GM21390 (cell line): ENCODE measurements at regions not wholly inside any gene's neighbourhood (a gene's known extent, or its start where the extent isn't known, plus 50 kb on each side); places are given as distances from the start of the nearest gene placed in this dataset.
"Not testable (repeated sequence)": the region's sequence is repeated elsewhere in the genome, so short reads cannot be mapped to it uniquely, and the experiment has no call there.

ENCODE experiments used
- ATAC-seq: cut with Tn5 transposase; IDR thresholded peaks from one replicate; pipeline ENCODE4 v1.9.1; 2021; ENCODE audit not compliant: unreplicated experiment

DNA sequence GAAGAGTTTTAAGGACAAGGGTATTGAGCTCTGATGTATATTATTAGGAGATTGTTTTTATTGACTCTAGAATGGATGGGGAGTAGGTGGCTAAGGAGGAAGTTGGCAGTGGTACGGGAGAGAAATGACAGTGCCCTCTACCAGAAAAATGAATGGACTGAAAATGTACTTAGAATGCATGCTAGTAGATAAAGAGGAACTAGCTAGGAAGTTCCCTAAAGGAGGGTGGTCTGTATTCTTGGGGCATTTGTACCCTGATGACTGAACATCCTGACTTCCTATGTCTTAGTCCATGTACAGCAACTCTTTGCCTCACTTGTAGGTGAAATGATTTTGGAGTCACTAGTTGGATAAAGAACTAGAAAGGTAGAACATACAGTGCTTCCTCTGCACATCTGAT, 581.5 kb upstream of the RBFOX1 start:
- ATAC-seq = no peak

DNA sequence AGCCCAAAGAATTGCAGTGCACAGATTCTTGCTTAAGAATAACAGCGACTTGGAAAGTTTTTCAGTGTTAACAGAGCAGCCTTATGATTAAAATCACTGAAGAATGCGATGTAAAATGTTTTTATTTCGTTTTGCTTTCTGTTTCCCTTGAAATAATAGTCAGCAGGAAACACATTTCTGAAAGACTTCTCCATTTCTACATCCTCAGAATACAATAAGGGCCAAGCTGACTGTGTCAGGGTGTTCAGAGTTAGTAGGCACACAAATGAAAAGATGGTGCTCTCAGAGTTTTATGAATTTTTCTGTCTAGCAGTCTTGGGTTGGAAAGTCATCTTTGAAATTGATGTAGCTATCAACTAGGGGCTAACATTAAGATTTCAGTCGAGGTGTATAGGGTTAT, 582.9 kb upstream of the RBFOX1 start:
- no peak for ATAC-seq

DNA sequence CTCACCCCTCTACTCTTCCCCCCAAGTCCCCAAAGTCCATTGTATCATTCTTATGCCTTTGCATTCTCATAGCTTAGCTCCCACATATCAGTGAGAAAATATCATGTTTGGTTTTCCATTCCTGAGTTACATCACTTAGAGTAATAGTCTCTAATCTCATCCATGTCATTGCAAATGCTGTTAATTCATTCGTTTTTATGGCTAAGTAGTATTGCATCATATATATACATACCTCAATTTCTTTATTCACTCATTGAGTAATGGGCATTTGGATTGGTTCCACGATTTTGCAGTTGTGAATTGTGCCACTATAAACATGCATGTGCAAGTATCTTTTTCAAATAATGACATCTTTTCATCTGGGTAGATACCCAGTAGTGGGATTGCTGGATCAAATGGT, 596.3 kb upstream of the RBFOX1 start:
- not testable (repeated sequence) for ATAC-seq

DNA sequence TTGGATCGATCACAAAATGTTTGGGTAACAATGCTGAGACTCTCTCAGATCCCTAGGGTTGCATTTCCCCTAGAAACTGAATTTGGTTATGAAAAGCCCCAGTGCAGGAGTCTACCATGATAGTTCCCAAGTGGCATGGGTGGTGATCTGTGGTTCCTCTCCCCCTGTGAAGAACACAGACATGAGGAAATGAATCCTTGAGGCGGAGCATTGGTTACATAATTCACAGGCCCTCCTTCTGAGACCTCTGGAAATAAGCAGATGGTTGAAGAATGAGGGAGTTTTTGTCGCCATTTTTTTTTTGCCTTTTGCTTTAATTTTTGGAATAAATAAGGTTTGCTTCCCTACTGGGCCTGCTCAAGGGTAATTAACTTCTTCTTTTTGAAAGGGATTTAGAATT, 597.0 kb upstream of the RBFOX1 start:
- ATAC-seq = no peak

DNA sequence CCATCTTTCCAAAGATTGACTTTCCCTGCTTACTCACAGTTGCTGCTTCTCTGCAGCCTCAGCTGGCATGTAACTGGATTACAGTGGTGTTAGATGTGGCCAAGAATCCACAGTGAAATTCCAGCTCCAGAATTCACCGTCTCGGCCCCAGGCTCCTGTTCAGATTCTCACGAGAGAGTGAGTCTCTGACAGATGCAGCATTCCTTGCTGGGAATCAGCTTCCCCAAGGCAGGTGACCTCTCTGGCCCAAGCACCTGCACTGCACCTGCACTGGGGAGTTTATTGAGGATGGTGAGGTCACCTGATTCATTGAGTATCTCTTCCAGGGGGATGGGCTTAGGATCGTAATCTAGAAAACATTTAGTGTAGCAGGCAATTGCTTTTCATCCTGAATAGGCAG, 600.5 kb upstream of the RBFOX1 start:
- ATAC-seq = no peak

DNA sequence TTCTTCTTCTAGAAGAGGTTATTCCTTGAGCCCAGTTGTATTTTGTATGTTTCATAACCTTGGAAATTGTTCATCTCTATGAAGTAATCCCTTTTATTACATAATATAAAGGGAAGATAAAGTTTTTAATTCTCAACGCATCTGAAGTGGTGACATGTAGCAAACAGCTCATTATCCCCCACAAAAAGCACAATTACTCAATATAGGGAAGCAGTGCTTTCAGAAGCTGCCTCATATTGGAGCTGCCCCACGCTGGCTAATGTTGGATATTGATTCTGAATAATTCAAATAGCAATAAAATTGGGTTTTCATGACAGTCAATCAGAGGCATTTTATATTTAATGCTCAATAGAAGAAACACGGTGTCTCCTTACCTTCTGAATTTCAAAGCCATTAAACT, 604.3 kb upstream of the RBFOX1 start:
- no peak for ATAC-seq

DNA sequence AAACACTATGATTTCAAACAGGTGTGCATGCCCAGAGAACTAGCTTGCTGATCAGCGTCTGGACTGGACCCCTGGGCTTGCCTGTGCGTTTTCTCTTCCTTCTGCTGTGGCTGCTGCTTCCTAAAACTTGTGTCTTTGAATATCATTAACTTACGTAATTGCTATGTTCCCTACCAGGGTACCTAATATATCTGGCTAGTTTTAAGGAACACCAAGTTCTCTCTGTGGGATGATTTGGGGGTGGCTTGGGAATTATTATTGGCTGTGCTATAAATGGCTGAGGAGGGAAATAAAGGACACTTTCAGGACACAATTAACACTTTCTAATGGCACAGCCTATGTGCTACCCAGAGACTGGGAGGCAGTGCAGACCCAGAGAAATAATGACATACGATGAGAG, 606.0 kb upstream of the RBFOX1 start:
- ATAC-seq = no peak

DNA sequence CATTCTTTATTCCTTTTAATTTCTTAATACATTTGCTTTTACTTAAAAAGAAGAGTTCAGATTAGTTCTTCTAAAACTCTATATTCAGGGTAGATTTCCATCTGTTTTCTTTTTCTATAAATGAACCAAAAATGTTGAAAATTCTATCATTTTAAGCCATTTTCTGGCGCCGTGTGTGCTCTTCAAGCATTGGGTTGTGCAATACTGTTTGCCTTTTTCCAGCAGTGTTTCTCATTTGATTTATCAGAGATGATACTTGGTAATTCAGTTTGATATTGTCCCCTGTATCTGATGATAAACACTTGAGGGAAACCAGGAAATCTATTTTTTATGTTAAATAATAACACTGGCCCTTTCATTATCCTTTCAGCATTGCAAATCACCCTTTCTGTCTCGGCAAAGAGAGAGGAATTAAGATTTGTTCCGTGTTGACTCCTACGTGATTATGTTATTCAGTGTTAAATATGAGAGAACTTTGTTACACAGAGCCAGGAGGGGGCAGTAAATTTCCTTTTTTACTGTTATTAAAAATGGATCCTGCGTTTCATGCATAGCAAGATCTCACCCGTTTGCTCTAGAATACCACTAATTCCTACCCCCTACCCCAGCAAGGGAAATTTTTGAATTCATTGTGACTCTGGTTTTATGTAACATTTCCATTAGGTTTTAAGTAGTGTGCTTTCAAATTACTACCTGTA, 606.9 kb upstream of the RBFOX1 start:
- no peak for ATAC-seq

DNA sequence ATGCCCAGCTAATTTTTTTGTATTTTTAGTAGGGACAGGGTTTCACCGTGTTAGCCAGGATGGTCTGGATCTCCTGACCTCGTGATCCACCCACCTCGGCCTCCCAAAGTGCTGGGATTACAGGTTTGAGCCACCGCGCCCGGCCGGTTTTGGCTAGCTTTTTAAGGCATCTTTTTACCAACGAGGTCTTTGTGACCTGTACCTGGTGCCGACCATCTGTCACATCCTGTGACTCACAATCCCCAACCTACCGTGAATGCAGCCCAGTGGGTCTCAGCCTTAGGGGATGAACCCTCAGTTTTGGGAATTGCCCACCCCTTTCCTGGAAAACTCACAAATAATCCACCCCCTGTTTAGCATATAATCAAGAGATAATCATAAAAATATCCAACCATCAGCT, 607.4 kb upstream of the RBFOX1 start:
- not testable (repeated sequence) for ATAC-seq

DNA sequence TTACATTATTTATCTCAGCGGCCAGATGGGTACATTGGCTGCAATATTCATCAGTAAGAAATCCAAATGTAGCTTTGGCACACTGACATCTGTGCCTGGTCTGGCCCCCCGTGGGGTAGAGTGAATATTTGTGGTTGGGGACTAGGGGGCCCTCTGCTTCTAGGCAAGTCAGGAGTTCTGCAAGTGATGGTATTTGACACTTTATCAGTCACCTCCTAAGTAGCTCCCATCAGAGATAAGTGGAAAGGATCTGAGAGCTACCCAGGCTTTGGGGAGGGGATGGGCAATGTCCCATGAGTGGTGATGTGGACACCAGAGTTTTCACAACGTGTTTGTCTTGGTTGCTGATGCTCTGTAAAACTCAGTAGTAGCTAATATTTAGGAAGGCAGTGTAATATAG, 609.9 kb upstream of the RBFOX1 start:
- ATAC-seq = no peak

DNA sequence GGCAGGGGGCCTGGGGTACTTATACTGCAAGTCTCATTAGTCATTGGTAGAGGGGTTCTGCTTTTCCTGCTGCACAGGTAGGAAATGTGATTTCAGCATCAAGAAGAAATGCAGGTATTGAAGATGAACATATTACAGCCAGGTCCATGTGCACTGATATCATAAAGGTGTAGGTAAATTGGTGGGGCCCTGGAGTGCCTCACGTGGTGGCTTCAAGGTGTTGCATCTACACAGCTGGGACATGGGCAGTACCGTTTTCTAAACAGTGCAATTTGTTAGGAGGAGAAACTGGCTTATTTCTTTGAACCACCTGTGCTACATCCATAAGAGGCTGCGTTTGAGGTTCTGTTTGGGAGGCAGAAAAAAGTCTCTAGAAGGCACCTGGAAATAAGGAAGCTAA, 618.1 kb upstream of the RBFOX1 start:
- no peak for ATAC-seq

DNA sequence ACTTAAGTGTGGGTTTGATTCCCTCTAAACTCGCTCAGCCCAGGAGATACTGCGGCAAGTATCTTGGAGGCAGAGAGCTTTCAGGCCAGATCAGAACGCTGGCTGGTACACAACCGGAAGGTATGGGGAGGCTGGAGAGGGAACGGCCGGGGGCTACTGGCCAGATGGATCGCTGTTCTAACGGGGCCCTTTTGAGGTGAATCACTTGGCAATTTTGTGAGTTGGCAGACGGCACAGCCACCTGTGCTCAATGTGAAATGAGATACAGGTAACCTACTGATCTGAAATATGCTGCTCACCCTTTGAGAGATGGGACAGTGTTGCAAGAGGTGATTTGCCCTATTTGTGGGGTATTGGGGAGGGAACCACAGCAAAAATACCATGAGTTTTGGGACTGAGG, 622.9 kb upstream of the RBFOX1 start:
- no peak for ATAC-seq

DNA sequence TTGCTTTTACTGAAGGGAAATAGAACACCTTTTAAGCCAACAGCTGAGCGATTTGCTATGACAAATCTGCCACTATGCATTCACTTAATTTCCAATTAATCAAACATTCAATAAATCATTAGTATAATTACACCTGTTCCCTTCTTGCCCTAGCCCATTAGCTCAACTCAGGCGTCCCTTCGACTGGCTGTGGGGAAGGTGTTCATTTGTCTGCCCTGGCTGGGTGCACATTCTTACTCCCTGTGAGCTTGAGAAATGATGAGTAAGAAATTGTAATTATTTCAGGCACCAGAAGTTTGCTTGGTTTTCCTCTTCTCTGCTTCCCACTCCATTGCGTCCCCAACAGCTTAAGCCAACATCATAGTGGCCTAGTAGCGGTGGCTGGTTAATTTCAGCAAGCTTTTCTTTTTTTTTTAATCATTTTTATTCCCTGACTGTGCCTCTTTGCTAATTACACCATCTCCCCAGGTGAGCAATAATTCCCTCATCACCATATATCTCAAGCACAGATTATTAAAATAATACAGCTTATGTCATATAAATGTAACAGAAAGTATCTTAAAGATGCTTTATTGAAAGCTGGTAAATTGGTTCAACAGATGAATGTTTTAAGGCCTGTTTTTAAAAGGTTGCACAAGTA, 623.9 kb upstream of the RBFOX1 start:
- ATAC-seq = no peak

DNA sequence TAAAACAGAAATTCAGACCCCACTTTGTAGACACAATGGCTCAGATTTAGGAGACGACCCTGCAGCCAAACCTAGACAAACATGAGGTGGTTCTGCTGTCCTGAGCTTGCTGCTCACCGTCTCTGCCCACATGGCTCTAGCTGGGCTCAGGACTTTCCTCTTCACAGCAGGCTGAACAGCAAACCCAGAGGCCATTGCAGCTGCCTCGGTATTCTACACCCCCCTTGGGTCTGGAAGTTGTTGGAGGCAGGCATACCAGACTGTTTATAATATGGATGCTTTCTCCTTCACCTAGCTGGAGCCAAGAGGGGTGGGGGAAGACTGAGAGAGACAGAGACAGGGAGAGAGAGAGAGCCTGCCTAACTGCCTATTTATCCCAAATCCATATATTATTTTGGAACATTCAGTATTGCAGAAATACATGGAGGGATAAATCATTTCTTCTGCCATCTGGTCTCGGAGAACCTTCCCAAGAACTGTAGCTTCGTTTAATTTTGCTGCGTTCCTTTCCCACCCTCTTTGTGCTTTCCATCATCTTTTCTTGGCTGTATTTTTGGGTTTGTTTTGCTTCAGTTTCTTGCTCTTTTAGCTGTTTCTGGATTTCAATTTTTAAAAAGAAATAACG, 628.2 kb upstream of the RBFOX1 start:
- ATAC-seq = no peak

DNA sequence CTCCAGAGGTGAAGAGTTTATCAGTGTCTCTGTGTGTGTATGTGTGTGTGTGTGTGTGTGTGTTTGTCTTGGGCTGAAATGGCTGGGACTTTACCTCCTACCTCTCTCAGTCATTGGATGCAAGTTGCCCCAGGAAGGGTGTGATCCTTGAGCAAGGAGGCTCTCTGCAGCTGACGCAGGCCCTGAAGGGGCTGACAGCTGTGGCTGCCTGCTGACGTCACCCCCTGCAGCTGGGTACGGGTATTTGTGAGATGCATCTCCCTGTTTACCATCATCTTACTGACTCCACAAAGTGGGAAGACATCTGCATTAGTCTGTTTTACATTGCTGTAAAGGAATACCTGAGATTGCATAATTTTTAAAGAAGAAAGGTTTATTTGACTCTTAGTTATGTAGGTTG, 631.5 kb upstream of the RBFOX1 start:
- no peak for ATAC-seq

DNA sequence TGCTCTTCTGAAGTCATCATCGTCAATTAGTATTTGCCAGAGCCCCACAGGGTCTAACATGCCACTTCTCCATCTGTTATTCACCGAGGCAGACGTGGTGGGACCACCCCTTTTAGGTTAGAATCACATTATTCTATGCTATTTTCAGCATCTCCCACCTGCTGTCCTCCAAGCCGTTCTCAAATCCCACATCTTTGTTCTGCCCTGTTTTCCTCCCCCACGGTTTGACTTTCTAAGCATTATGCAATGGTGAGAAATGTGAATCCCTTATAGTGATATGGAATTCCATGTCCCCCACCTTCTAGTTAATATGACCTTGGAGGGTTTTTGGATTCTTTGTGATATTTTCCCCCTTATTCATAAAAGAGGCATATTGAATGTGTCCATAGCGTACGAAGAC, 634.1 kb upstream of the RBFOX1 start:
- no peak for ATAC-seq

DNA sequence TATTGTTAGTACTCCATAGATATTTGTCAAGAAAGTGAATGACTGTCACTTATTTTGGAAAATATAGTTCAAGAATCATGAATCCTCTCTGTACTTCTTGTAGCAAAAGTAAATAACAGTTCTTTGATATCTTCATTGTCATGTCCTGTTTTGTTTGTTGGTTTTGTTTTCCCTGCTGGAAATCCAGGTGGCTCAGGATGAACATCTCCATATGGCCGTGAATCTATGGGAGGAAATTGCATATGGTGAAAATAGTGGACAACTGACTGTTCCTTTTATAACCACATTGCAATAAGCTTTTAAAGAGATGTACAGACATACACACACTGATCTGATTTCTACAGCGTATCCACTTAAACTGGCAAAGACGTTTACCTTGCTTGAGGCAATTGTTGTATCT, 637.0 kb upstream of the RBFOX1 start:
- no peak for ATAC-seq

DNA sequence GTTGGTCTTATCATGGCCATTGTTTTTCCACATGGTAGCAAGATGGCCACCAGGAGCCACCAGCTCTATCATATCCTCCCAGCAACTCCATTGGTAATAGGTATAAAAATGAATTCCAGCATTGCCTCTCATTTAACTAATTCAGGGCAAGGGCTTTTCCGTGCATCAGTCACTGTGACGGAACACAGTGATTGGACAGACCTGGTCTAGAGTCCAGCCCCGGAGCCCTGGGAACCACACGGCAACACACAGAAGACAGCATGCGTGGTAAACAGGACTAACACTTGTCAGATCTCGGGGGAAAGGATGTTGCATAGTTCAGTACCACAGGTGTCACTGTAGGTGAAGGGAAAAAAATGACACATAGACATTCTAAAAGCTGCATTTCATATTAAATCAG, 638.0 kb upstream of the RBFOX1 start:
- ATAC-seq = no peak

DNA sequence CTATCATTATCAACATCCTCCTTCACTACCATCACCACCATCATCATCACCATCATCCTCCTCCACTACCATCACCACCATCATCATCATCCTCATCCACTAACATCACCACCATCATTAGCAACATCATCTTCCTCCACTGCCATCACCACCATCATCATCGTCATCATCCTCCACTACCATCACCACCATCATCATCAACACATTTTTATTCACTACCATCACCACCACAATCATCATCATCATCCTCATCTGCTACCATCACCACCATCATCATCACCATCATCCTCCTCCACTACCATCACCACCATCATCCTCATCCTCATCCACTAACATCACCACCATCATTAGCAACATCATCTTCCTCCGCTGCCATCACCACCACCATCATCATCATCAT, 639.2 kb upstream of the RBFOX1 start:
- ATAC-seq = not testable (repeated sequence)

DNA sequence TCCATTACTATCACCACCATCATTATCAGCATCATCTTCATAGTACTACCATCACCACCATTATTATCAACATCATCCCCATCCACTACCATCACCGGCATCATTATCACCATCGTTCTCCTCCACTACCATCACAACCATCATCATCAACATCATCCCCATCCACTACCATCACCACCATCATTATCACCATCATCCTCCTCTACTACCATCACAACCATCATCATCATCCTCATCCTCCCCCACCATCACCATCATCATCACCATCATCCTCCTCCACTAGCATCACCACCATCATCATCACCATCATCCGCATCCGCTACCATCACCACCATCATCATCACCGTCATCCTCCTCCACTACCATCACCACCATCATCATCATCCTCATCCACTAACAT, 639.8 kb upstream of the RBFOX1 start:
- ATAC-seq = no peak

DNA sequence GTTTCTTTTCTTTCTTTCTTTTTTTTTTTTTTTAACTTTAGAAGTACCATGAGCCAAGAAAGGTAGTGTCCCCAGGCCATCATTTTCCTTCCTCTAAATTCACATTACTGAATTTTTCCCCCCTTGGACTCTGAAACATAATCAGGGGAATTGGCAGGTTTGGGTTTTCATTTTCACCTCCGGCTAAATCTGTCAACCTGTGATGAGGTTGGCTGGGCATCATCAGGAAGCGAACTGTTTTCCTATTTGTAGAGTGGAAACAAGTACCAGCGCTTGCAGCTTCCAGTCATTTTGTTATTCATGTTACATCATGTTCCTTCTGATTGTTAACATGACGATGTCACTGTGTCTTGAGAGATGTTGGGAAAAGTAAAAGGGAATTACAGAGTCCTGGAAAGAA, 641.9 kb upstream of the RBFOX1 start:
- ATAC-seq = no peak

DNA sequence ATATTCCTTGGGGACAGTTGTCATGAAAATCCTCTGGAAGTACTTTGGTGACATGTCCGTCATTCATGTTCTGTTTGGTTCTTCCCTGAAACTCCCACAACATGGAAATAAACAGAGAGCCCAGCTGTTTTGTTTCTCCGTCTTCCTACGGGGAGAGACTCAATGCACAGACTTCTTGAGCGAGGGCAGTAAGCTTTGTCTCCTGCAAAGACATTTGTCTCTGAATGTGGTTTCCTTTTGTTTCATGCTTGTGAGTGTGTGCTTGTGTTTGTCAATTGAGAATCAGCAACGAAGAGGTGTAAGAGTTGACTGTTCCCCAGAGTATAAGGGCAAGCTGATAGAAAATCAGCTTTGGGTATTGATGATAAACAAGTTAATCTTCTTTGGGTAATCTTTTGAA, 643.0 kb upstream of the RBFOX1 start:
- ATAC-seq = no peak

DNA sequence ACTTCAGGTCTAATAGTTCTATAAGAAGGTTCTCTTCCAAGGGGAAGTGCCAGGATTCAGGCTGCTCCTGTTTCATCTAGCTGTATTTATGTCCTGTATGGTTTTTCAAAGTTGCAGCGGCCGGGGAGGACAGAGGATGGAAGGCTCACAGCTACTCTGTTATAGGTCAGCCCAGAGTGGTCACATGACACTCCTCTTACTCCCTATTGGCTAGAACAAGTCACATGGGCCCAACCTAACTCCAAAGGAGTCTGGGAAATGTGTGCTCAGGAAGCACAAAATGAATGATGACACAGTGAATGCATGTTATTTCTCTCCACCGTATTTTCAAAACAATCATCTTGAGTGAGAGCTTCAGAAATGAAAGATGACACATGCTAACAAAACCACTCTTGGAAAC, 645.1 kb upstream of the RBFOX1 start:
- ATAC-seq = no peak
